ENCODE measurements at regions not wholly inside any gene's neighbourhood (a gene's known extent, or its start where the extent isn't known, plus 50 kb on each side); places are given as distances from the start of the nearest gene placed in this dataset.
"Not testable (repeated sequence)": the region's sequence is repeated elsewhere in the genome, so short reads cannot be mapped to it uniquely, and the experiment has no call there.

- DNase-seq (ENCODE audit: insufficient read length) (no peak), FAIRE-seq (peak; percentile 21)
- no peak for TF ChIP-seq POLR2A (IDR thresholded peaks at IDR 0.05; ENCODE audit: low read depth, low read length)
Measured at GRCh38 chr3:18703798-18704197, 278.7 kb upstream of the SATB1 start.

GRCh38 chr3:18693588-18694329 is 268.6 kb upstream of the SATB1 start:
- not testable (repeated sequence) for FAIRE-seq; DNase-seq (ENCODE audit: insufficient read length)

- DNase-seq (ENCODE audit: insufficient read length) (no peak), FAIRE-seq (no peak)
- TF ChIP-seq POLR2AphosphoS5 (IDR thresholded peaks at IDR 0.05; ENCODE audit: low read depth, low read length) (no peak), POLR2A (IDR thresholded peaks at IDR 0.05; ENCODE audit: low read depth, low read length) (no peak), TAF1 (IDR thresholded peaks at IDR 0.05; ENCODE audit: borderline replicate concordance, low read depth, low read length) (no peak)
Measured at GRCh38 chr3:18687286-18687685, 262.1 kb upstream of the SATB1 start.

GRCh38 chr3:18683900-18684299 is 258.8 kb upstream of the SATB1 start:
- no peak for FAIRE-seq
- no peak for DNase-seq (ENCODE audit: insufficient read length)
- TF ChIP-seq TAF1 (IDR thresholded peaks at IDR 0.05; ENCODE audit: borderline replicate concordance, low read depth, low read length) = no peak
- TF ChIP-seq POLR2AphosphoS5 (IDR thresholded peaks at IDR 0.05; ENCODE audit: low read depth, low read length) = no peak

GRCh38 chr3:18681818-18682345 is 256.7 kb upstream of the SATB1 start:
- FAIRE-seq = no peak
- TF ChIP-seq POLR2A (IDR thresholded peaks at IDR 0.05; ENCODE audit: low read depth, low read length) (no peak), POLR2AphosphoS5 (IDR thresholded peaks at IDR 0.05; ENCODE audit: low read depth, low read length) (no peak), TAF1 (IDR thresholded peaks at IDR 0.05; ENCODE audit: borderline replicate concordance, low read depth, low read length) (no peak)
- DNase-seq (ENCODE audit: insufficient read length) = no peak

- TF ChIP-seq POLR2AphosphoS5 (IDR thresholded peaks at IDR 0.05; ENCODE audit: low read depth, low read length) (no peak), POLR2A (IDR thresholded peaks at IDR 0.05; ENCODE audit: low read depth, low read length) (no peak), TAF1 (IDR thresholded peaks at IDR 0.05; ENCODE audit: borderline replicate concordance, low read depth, low read length) (no peak)
- DNase-seq (ENCODE audit: insufficient read length) (no peak), FAIRE-seq (no peak)
Measured at GRCh38 chr3:18680758-18681157, 255.6 kb upstream of the SATB1 start.

GRCh38 chr3:18679238-18679637 is 254.1 kb upstream of the SATB1 start:
- TF ChIP-seq TAF1 (IDR thresholded peaks at IDR 0.05; ENCODE audit: borderline replicate concordance, low read depth, low read length) (no peak), POLR2A (IDR thresholded peaks at IDR 0.05; ENCODE audit: low read depth, low read length) (no peak), POLR2AphosphoS5 (IDR thresholded peaks at IDR 0.05; ENCODE audit: low read depth, low read length) (no peak)
- FAIRE-seq = no peak
- no peak for DNase-seq (ENCODE audit: insufficient read length)

GRCh38 chr3:18675197-18675596 is 250.1 kb upstream of the SATB1 start:
- DNase-seq (ENCODE audit: insufficient read length) (no peak), FAIRE-seq (no peak)
- TF ChIP-seq POLR2AphosphoS5 (IDR thresholded peaks at IDR 0.05; ENCODE audit: low read depth, low read length) = no peak
- no peak for TF ChIP-seq POLR2A (IDR thresholded peaks at IDR 0.05; ENCODE audit: low read depth, low read length)
- no peak for TF ChIP-seq TAF1 (IDR thresholded peaks at IDR 0.05; ENCODE audit: borderline replicate concordance, low read depth, low read length)

- no peak for DNase-seq (ENCODE audit: insufficient read length)
- TF ChIP-seq POLR2A (IDR thresholded peaks at IDR 0.05; ENCODE audit: low read depth, low read length) (no peak), POLR2AphosphoS5 (IDR thresholded peaks at IDR 0.05; ENCODE audit: low read depth, low read length) (no peak), TAF1 (IDR thresholded peaks at IDR 0.05; ENCODE audit: borderline replicate concordance, low read depth, low read length) (no peak)
- FAIRE-seq = no peak
Measured at GRCh38 chr3:18672561-18672960, 247.4 kb upstream of the SATB1 start.

- FAIRE-seq = no peak
- DNase-seq (ENCODE audit: insufficient read length) = no peak
Measured at GRCh38 chr3:18670759-18671158, 245.6 kb upstream of the SATB1 start.

GRCh38 chr3:18669374-18669773 is 244.2 kb upstream of the SATB1 start:
- FAIRE-seq = no peak
- no peak for DNase-seq (ENCODE audit: insufficient read length)
- no peak for TF ChIP-seq POLR2AphosphoS5 (IDR thresholded peaks at IDR 0.05; ENCODE audit: low read depth, low read length)
- no peak for TF ChIP-seq POLR2A (IDR thresholded peaks at IDR 0.05; ENCODE audit: low read depth, low read length)
- TF ChIP-seq TAF1 (IDR thresholded peaks at IDR 0.05; ENCODE audit: borderline replicate concordance, low read depth, low read length) = no peak

More at GRCh38 chr3:18670759-18671158, 245.6 kb upstream of the SATB1 start:
- TF ChIP-seq POLR2AphosphoS5 (IDR thresholded peaks at IDR 0.05; ENCODE audit: low read depth, low read length) = no peak
- TF ChIP-seq POLR2A (IDR thresholded peaks at IDR 0.05; ENCODE audit: low read depth, low read length) = no peak
- no peak for TF ChIP-seq TAF1 (IDR thresholded peaks at IDR 0.05; ENCODE audit: borderline replicate concordance, low read depth, low read length)

GRCh38 chr3:18667552-18667951 is 242.4 kb upstream of the SATB1 start:
- no peak for TF ChIP-seq TAF1 (IDR thresholded peaks at IDR 0.05; ENCODE audit: borderline replicate concordance, low read depth, low read length)
- no peak for TF ChIP-seq POLR2A (IDR thresholded peaks at IDR 0.05; ENCODE audit: low read depth, low read length)
- no peak for TF ChIP-seq POLR2AphosphoS5 (IDR thresholded peaks at IDR 0.05; ENCODE audit: low read depth, low read length)
- FAIRE-seq = no peak
- no peak for DNase-seq (ENCODE audit: insufficient read length)

All from GM12892 (cell line).